ENCODE measurements at regions not wholly inside any gene's neighbourhood (a gene's known extent, or its start where the extent isn't known, plus 50 kb on each side); places are given as distances from the start of the nearest gene placed in this dataset.

GRCh38 chr12:126797525-126797924 lies 1469.4 kb upstream of the TMEM132C start:
- no peak overlapping the region for H3K4me3 ChIP-seq
- H3K36me3 ChIP-seq, result no peaks in the 10 kb centered on the region
- intact Hi-C loops (cut with DNase I), result no loop called here
- 91% methylated on average over 5 of the region's 5 CpGs for whole genome bisulfite sequencing
- no peaks in the 10 kb centered on the region for H3K9me3 ChIP-seq
- TF ChIP-seq POLR2AphosphoS5 (IDR thresholded peaks at IDR 0.05) (no peak), CTCF (IDR thresholded peaks at IDR 0.05) (no peak), POLR2A (IDR thresholded peaks at IDR 0.05; ENCODE audit: low read depth) (no peak), EP300 (IDR thresholded peaks at IDR 0.05) (no peak)
- DNase-seq (ENCODE audit: extremely low spot score), result peak; percentile 57
- no peaks in the 10 kb centered on the region for H3K27me3 ChIP-seq
- no peaks in the 10 kb centered on the region for H3K4me1 ChIP-seq
- no peak overlapping the region for H3K27ac ChIP-seq (replicated peaks in 1 of 4)

GRCh38 chr12:126798449-126798848 lies 1468.5 kb upstream of the TMEM132C start:
- no peaks in the 10 kb centered on the region for H3K36me3 ChIP-seq
- intact Hi-C loops (cut with DNase I), result no loop called here
- H3K9me3 ChIP-seq, result no peaks in the 10 kb centered on the region
- DNase-seq (ENCODE audit: extremely low spot score), result peak; percentile 70
- H3K27me3 ChIP-seq, result no peaks in the 10 kb centered on the region
- H3K27ac ChIP-seq (replicated peaks in 1 of 4), result no peak overlapping the region
- no peak overlapping the region for H3K4me3 ChIP-seq
- no peaks in the 10 kb centered on the region for H3K4me1 ChIP-seq
- WGBS, result 85% methylated on average over 5 of the region's 5 CpGs
- no peak for TF ChIP-seq POLR2AphosphoS5 (IDR thresholded peaks at IDR 0.05)

- Histone ChIP-seq H3K36me3 (no peaks in the 10 kb centered on the region), H3K27ac (replicated peaks in 1 of 4) (no peak overlapping the region), H3K9me3 (no peaks in the 10 kb centered on the region), H3K4me1 (no peaks in the 10 kb centered on the region), H3K27me3 (peaks cover 0 to 16% (median 0%) of the 10 kb centered on the region in 4 donors), H3K4me3 (no peak overlapping the region)
- no peak for DNase-seq (ENCODE audit: extremely low spot score)
- 15% methylated on average over 4 of the region's 4 CpGs for WGBS
- intact Hi-C loops (cut with DNase I), result no loop called here
- no peak for TF ChIP-seq CTCF (IDR thresholded peaks at IDR 0.05)
- TF ChIP-seq EP300 (IDR thresholded peaks at IDR 0.05), result no peak
- TF ChIP-seq POLR2A (IDR thresholded peaks at IDR 0.05; ENCODE audit: low read depth), result no peak
- TF ChIP-seq POLR2AphosphoS5 (IDR thresholded peaks at IDR 0.05), result no peak
Measured at GRCh38 chr12:126807312-126807865, 1459.6 kb upstream of the TMEM132C start.

GRCh38 chr12:126811391-126811790 lies 1455.6 kb upstream of the TMEM132C start:
- Histone ChIP-seq H3K4me1 (no peaks in the 10 kb centered on the region), H3K9me3 (no peaks in the 10 kb centered on the region), H3K4me3 (no peak overlapping the region), H3K36me3 (no peaks in the 10 kb centered on the region), H3K27me3 (peaks cover 0 to 16% (median 0%) of the 10 kb centered on the region in 4 donors), H3K27ac (replicated peaks in 1 of 4) (no peak overlapping the region)
- 29% methylated on average over 3 of the region's 3 CpGs for WGBS
- no peak for DNase-seq (ENCODE audit: extremely low spot score)
- intact Hi-C loops (cut with DNase I), result no loop called here
- no peak for TF ChIP-seq POLR2AphosphoS5 (IDR thresholded peaks at IDR 0.05)
- no peak for TF ChIP-seq POLR2A (IDR thresholded peaks at IDR 0.05; ENCODE audit: low read depth)
- TF ChIP-seq CTCF (IDR thresholded peaks at IDR 0.05), result no peak
- TF ChIP-seq EP300 (IDR thresholded peaks at IDR 0.05), result no peak

GRCh38 chr12:126819554-126819953 lies 1447.4 kb upstream of the TMEM132C start:
- TF ChIP-seq EP300 (IDR thresholded peaks at IDR 0.05) (no peak), CTCF (IDR thresholded peaks at IDR 0.05) (no peak), POLR2AphosphoS5 (IDR thresholded peaks at IDR 0.05) (no peak), POLR2A (IDR thresholded peaks at IDR 0.05; ENCODE audit: low read depth) (no peak)
- no peak overlapping the region for H3K4me3 ChIP-seq
- no peaks in the 10 kb centered on the region for H3K27me3 ChIP-seq
- intact Hi-C loops (cut with DNase I), result no loop called here
- no peak overlapping the region for H3K27ac ChIP-seq (replicated peaks in 1 of 4)
- H3K36me3 ChIP-seq, result no peaks in the 10 kb centered on the region
- H3K4me1 ChIP-seq, result no peaks in the 10 kb centered on the region
- no peak for DNase-seq (ENCODE audit: extremely low spot score)
- peaks cover 0 to 18% (median 12%) of the 10 kb centered on the region in 4 donors for H3K9me3 ChIP-seq
- 81% methylated on average over 2 of the region's 2 CpGs for WGBS
